K562 (cell line): ENCODE measurements at regions not wholly inside any gene's neighbourhood (a gene's known extent, or its start where the extent isn't known, plus 50 kb on each side); places are given as distances from the start of the nearest gene placed in this dataset.

Experiments
- ATAC-seq: fragments of 200-7000 bp; cut with Tn5 transposase; 3 replicates; pipeline ENCODE4 v1.9.1; 2020; ENCODE audit warnings: moderate library complexity
- BruUV-seq: library from RNA; stranded (reverse); fragments of 400-500 nt; replicated peaks from 2 replicates; lab custom pipeline; 2021; lab: Mats Ljungman, UMichigan
- CTCF ChIA-PET: fragments of 300-600 bp; formaldehyde crosslinking; extraction: SDS; loops from one replicate; lab custom pipeline; 2021; ENCODE audit warnings: low intra/inter-chr PET ratio; lab: Yijun Ruan, JAX
- POLR2A ChIA-PET: fragments of 300-600, 350-650 bp; sonication (Branson Sonifier 250); formaldehyde crosslinking; extraction: SDS; loops from one replicate; lab custom pipeline; 2021; ENCODE audit warnings: antibody characterized with exemption, inconsistent platforms; lab: Yijun Ruan, JAX
- DNase-seq, 4 experiments: peaks; one replicate each; pipeline versions ENCODE4 v3.0.0 to v3.0.0-alpha.2; 2011 to 2018; ENCODE audit warnings: low spot score in 3 of 4, mixed read lengths in 3 of 4; ENCODE audit errors: extremely low read depth in 1 of 4
- FAIRE-seq: peaks from 2 replicates; lab custom pipeline; 2011; peaks lifted over from hg19 to GRCh38; lab: Jason Lieb, UNC
- H2AFZ ChIP-seq: 2 replicates; pipeline ENCODE4 v1.6.0; 2011; ENCODE audit warnings: low read depth, low read length, control low read depth, inconsistent platforms
- H3K27ac ChIP-seq: fragments of 200-600 bp; 3 replicates; pipeline ENCODE4 v1.8.0; 2011; ENCODE audit warnings: low read depth, mild to moderate bottlenecking, control low read depth, inconsistent platforms, low read length, moderate library complexity, mixed read lengths; ENCODE audit errors: extremely low read depth
- H3K27me3 ChIP-seq, 2 experiments: fragments of 300-600 bp in 1 of 2; 2 replicates in 1 of 2; 3 replicates in 1 of 2; pipeline versions ENCODE4 v1.6.0 to v1.8.0; 2011; ENCODE audit warnings: inconsistent platforms in 2 of 2, low read length in 2 of 2, mild to moderate bottlenecking in 1 of 2, mixed read lengths in 1 of 2, moderate library complexity in 1 of 2; ENCODE audit not compliant: control insufficient read depth in 2 of 2, insufficient read depth in 2 of 2
- H3K36me3 ChIP-seq: fragments of 300-600 bp; 3 replicates; pipeline ENCODE4 v1.8.0; 2011; ENCODE audit warnings: mild to moderate bottlenecking, low read length, inconsistent platforms; ENCODE audit not compliant: control insufficient read depth, insufficient read depth
- H3K4me1 ChIP-seq, 2 experiments: fragments of 200-600 bp in 1 of 2; replicated peaks in 1 of 2; 2 replicates in 1 of 2; 3 replicates in 1 of 2; pipeline versions ENCODE4 v1.5.1 to v1.8.0; 2011; ENCODE audit warnings: inconsistent platforms in 2 of 2, low read length in 2 of 2, mild to moderate bottlenecking in 1 of 2, mixed read lengths in 1 of 2, moderate library complexity in 1 of 2; ENCODE audit not compliant: control insufficient read depth in 2 of 2, insufficient read depth in 2 of 2
- H3K4me2 ChIP-seq: 2 replicates; pipeline ENCODE4 v1.6.1; 2011; ENCODE audit warnings: low read length, control low read depth, inconsistent platforms, mixed read lengths; ENCODE audit not compliant: insufficient read depth
- H3K4me3 ChIP-seq: fragments of 200-600 bp; sonication (generic), shearing (Covaris generic); 2 replicates; pipeline ENCODE4 v1.5.1; 2016; ENCODE audit warnings: control low read depth, inconsistent platforms
- H3K79me2 ChIP-seq: fragments of 200-600 bp; 3 replicates; pipeline ENCODE4 v1.8.0; 2011; ENCODE audit warnings: low read length, inconsistent platforms; ENCODE audit not compliant: control insufficient read depth, insufficient read depth
- H3K9ac ChIP-seq, 2 experiments: 2 replicates each; pipeline versions ENCODE4 v1.6.0 to v1.6.1; 2011; ENCODE audit warnings: low read depth in 2 of 2, low read length in 2 of 2, control low read depth in 1 of 2, inconsistent platforms in 1 of 2, mild to moderate bottlenecking in 1 of 2, mixed read lengths in 1 of 2; ENCODE audit not compliant: insufficient read depth in 1 of 2
- H3K9me1 ChIP-seq: one replicate; pipeline ENCODE4 v1.6.0; 2011; ENCODE audit warnings: inconsistent platforms, mild to moderate bottlenecking, low read length, moderate library complexity; ENCODE audit not compliant: control insufficient read depth, insufficient read depth
- H3K9me3 ChIP-seq: replicated peaks from 2 replicates; pipeline ENCODE4 v1.5.1; 2011; ENCODE audit warnings: low read depth, low read length, inconsistent platforms; ENCODE audit not compliant: control insufficient read depth, insufficient read depth
- H4K20me1 ChIP-seq: replicated peaks from 2 replicates; pipeline ENCODE4 v1.6.1; 2011; ENCODE audit warnings: low read length, inconsistent platforms, mixed read lengths; ENCODE audit not compliant: control insufficient read depth, insufficient read depth
- BACH1 ChIP-seq: fragments of 200-800 bp; sonication (Bioruptor generic); IDR thresholded peaks from 2 replicates; pipeline ENCODE4 v1.6.1; 2016; ENCODE audit warnings: missing genetic modification characterization, missing compliant biosample characterization
- FOXP1 ChIP-seq: sonication (generic); formaldehyde crosslinking; IDR thresholded peaks from 2 replicates; pipeline ENCODE4 v1.8.0; 2022; ENCODE audit warnings: mild to moderate bottlenecking, missing genetic modification reagents
- NUFIP1 ChIP-seq: fragments of 450-650 bp; IDR thresholded peaks from 2 replicates; pipeline ENCODE4 v1.6.1; 2018; ENCODE audit not compliant: partially characterized antibody
- PTTG1 ChIP-seq: fragments of 450-650 bp; IDR thresholded peaks from 2 replicates; pipeline ENCODE4 v1.6.1; 2016; ENCODE audit warnings: low read depth, mild to moderate bottlenecking, missing genetic modification characterization, missing compliant biosample characterization
- SRSF3 ChIP-seq: fragments of 200-400 bp; formaldehyde crosslinking; IDR thresholded peaks from 2 replicates; pipeline ENCODE4 v1.6.1; 2016; ENCODE audit warnings: mild to moderate bottlenecking, low read length, moderate library complexity; ENCODE audit not compliant: insufficient read depth
- ZNF165 ChIP-seq: fragments of 250-450 bp; sonication (Bioruptor Pico); IDR thresholded peaks from 2 replicates; pipeline ENCODE4 v1.4.0; 2020; ENCODE audit warnings: borderline replicate concordance
- ZNF253 ChIP-seq: fragments of 250-450 bp; sonication (Bioruptor Pico); conservative IDR thresholded peaks from 2 replicates; pipeline ENCODE4 v1.6.1; 2021; ENCODE audit warnings: mild to moderate bottlenecking
- ZNF311 ChIP-seq: fragments of 250-450 bp; sonication (Bioruptor Pico); IDR thresholded peaks from 2 replicates; pipeline ENCODE4 v1.4.0; 2020; ENCODE audit warnings: mild to moderate bottlenecking, moderate library complexity
- ZZZ3 ChIP-seq: fragments of 450-650 bp; IDR thresholded peaks from 2 replicates; pipeline ENCODE4 v1.6.1; 2016; ENCODE audit warnings: antibody characterized with exemption, mild to moderate bottlenecking, moderate library complexity
- WGBS: fragments of 100-300 bp; shearing (Covaris generic); methylation state at CpG from one replicate; pipeline ENCODE4 v1.1.6; 2016; ENCODE audit warnings: low coverage, mixed read lengths; ENCODE audit not compliant: insufficient coverage; ENCODE audit errors: missing lambda C conversion rate; 5-methylcytosine and 5-hydroxymethylcytosine counted together
- in situ Hi-C: fragments of 300-500 bp; cut with MboI; formaldehyde crosslinking; loops from 4 replicates; pipeline ENCODE4 v1.15.0; 2018; ENCODE audit warnings: inconsistent platforms, mixed read lengths
- intact Hi-C: fragments of 100-400 bp; cut with micrococcal nuclease; formaldehyde crosslinking; loops from 2 replicates; pipeline ENCODE4 v1.14.2; 2022
- TF ChIP-seq, protein P1 (sequence below): IDR thresholded peaks from 2 replicates; pipeline ENCODE4 v1.6.1; 2014; ENCODE audit warnings: antibody characterized with exemption
- TF ChIP-seq, protein P2 (sequence below), 2 experiments: IDR thresholded peaks; 2 replicates each; pipeline ENCODE4 v1.6.1; 2011; ENCODE audit warnings: borderline replicate concordance in 1 of 2, control low read depth in 1 of 2, low read depth in 1 of 2, low read length in 1 of 2, mild to moderate bottlenecking in 1 of 2, mixed read lengths in 1 of 2, moderate library complexity in 1 of 2; ENCODE audit not compliant: insufficient read depth in 1 of 2, insufficient read length in 1 of 2, poor library complexity in 1 of 2, severe bottlenecking in 1 of 2; ENCODE audit errors: extremely low read depth in 1 of 2
- TF ChIP-seq, protein P3 (sequence below): fragments of 450-650 bp; IDR thresholded peaks from 2 replicates; pipeline ENCODE4 v1.6.1; 2018; ENCODE audit warnings: mild to moderate bottlenecking, low read depth; ENCODE audit not compliant: partially characterized antibody

DNA sequence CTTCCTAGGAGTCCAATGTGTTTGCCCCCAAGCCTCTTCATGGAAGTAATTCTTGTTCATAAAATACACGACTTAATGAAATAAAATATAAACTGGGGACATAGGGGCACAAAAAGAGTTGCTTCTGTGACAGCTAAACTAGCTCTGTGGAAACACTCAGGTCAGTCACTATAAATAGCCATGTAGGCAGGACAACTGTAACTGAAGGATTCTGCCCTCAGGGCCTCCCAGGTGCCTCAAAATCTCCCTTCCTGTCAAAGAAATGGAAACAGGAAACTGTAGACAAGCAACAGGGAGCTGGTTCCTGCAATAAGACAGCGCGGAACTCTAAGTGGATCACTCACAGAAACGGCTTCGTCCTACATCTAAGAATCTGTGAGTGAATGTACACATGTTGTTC is 178.1 kb upstream of the ZFHX3 start:
- Histone ChIP-seq H3K4me1 (no peaks in the 10 kb centered on the region), H3K9me1 (no peaks in the 10 kb centered on the region), H3K27ac (no peak overlapping the region), H3K9me3 (no peaks in the 10 kb centered on the region), H3K27me3 (peaks cover 0 to 3% of the 10 kb centered on the region in 2 experiments; a peak in 1 of 5 replicates), H2AFZ (no peak overlapping the region), H3K79me2 (no peaks in the 10 kb centered on the region), H3K4me2 (no peak overlapping the region), H3K4me3 (no peak overlapping the region), H4K20me1 (0 out of 2 replicates have a peak, but pooled peaks cover under 1% of the 10 kb centered on the region), H3K9ac (no peak overlapping the region), H3K36me3 (no peaks in the 10 kb centered on the region)
- CTCF ChIA-PET: no interaction called here
- no peak for TF ChIP-seq PTTG1
- TF ChIP-seq ZNF165 (CRISPR knock-in tag): no peak
- TF ChIP-seq ZNF253 (CRISPR knock-in tag): no peak
- TF ChIP-seq FOXP1: no peak
- no peak for TF ChIP-seq SRSF3
- TF ChIP-seq BACH1 (tag): no peak
- TF ChIP-seq, protein P1, sequence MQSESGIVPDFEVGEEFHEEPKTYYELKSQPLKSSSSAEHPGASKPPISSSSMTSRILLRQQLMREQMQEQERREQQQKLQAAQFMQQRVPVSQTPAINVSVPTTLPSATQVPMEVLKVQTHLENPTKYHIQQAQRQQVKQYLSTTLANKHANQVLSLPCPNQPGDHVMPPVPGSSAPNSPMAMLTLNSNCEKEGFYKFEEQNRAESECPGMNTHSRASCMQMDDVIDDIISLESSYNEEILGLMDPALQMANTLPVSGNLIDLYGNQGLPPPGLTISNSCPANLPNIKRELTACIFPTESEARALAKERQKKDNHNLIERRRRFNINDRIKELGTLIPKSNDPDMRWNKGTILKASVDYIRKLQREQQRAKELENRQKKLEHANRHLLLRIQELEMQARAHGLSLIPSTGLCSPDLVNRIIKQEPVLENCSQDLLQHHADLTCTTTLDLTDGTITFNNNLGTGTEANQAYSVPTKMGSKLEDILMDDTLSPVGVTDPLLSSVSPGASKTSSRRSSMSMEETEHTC: no peak
- TF ChIP-seq, protein P2, sequence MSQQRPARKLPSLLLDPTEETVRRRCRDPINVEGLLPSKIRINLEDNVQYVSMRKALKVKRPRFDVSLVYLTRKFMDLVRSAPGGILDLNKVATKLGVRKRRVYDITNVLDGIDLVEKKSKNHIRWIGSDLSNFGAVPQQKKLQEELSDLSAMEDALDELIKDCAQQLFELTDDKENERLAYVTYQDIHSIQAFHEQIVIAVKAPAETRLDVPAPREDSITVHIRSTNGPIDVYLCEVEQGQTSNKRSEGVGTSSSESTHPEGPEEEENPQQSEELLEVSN (IDR thresholded peaks at IDR 0.05; ENCODE audit: borderline replicate concordance in 1 of 2, extremely low read depth in 1 of 2, insufficient read depth in 1 of 2, insufficient read length in 1 of 2, low read depth in 1 of 2, low read length in 1 of 2, poor library complexity in 1 of 2, severe bottlenecking in 1 of 2): no peak
- no peak for TF ChIP-seq ZZZ3
- TF ChIP-seq, protein P3, sequence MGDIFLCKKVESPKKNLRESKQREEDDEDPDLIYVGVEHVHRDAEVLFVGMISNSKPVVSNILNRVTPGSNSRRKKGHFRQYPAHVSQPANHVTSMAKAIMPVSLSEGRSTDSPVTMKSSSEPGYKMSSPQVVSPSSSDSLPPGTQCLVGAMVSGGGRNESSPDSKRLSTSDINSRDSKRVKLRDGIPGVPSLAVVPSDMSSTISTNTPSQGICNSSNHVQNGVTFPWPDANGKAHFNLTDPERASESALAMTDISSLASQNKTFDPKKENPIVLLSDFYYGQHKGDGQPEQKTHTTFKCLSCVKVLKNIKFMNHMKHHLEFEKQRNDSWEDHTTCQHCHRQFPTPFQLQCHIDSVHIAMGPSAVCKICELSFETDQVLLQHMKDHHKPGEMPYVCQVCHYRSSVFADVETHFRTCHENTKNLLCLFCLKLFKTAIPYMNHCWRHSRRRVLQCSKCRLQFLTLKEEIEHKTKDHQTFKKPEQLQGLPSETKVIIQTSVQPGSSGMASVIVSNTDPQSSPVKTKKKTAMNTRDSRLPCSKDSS: no peak
- TF ChIP-seq NUFIP1: no peak
- TF ChIP-seq ZNF311 (CRISPR knock-in tag): no peak
- BruUV-seq: no TSS peak
- ATAC-seq: no peak
- WGBS: 0% methylated on average over 5 of the region's 5 CpGs
- in situ Hi-C loops (no loop called here), intact Hi-C loops (no loop called here)
- no peak for DNase-seq
- no peak for FAIRE-seq
- POLR2A ChIA-PET: no interaction called here
